B cell (primary cell): ENCODE measurements at regions not wholly inside any gene's neighbourhood (a gene's known extent, or its start where the extent isn't known, plus 50 kb on each side); places are given as distances from the start of the nearest gene placed in this dataset.

Experiments
- ATAC-seq: fragments of 200-7000 bp; cut with Tn5 transposase; one replicate; pipeline ENCODE4 v1.10.0; 2021; ENCODE audit warnings: low read depth, mild to moderate bottlenecking, moderate number of reproducible peaks, moderate library complexity
- CTCF ChIA-PET: fragments of 350-600 bp; sonication (Branson Sonifier 250); formaldehyde crosslinking; loops from one replicate; lab custom pipeline; 2021; ENCODE audit warnings: antibody characterized with exemption, inconsistent platforms; lab: Charles Lee
- POLR2A ChIA-PET: fragments of 350-600 bp; sonication (Branson Sonifier 250); formaldehyde crosslinking; loops from one replicate; lab custom pipeline; 2021; ENCODE audit warnings: antibody characterized with exemption; lab: Charles Lee
- DNase-seq: peaks from one replicate; pipeline ENCODE4 v3.0.0; 2013
- H2AFZ ChIP-seq: 2 replicates; pipeline ENCODE4 v1.6.1; 2012; ENCODE audit warnings: mild to moderate bottlenecking, low read depth, low read length; ENCODE audit not compliant: insufficient read depth, poor library complexity, severe bottlenecking
- H3K27ac ChIP-seq, 2 donors: 1 replicate in 1 of 2; 2 replicates in 1 of 2; pipeline ENCODE4 v1.5.1; 2012 to 2013; ENCODE audit warnings: low read length in 2 of 2, mild to moderate bottlenecking in 2 of 2, moderate library complexity in 1 of 2
- H3K27me3 ChIP-seq, 4 experiments: fragments of 200-600 bp in 1 of 4; sonication (generic) in 1 of 4; replicated peaks in 1 of 4; 1 replicate in 2 of 4; 2 replicates in 2 of 4; pipeline versions ENCODE4 v1.6.1 to v1.7.0; 2013 to 2016; ENCODE audit warnings: low read length in 3 of 4, mild to moderate bottlenecking in 2 of 4, mixed read lengths in 1 of 4, moderate library complexity in 1 of 4; ENCODE audit not compliant: insufficient read depth in 4 of 4, control insufficient read depth in 3 of 4; ENCODE audit errors: control extremely low read depth in 1 of 4
- H3K36me3 ChIP-seq, 2 experiments: replicated peaks in 1 of 2; 1 replicate in 1 of 2; 2 replicates in 1 of 2; pipeline versions ENCODE4 v1.6.1 to v1.7.1; 2013; ENCODE audit warnings: low read length in 1 of 2; ENCODE audit not compliant: insufficient read depth in 2 of 2, control insufficient read depth in 1 of 2; ENCODE audit errors: control extremely low read depth in 1 of 2, extremely low read depth in 1 of 2
- H3K4me1 ChIP-seq, 2 donors: fragments of 200-600 bp in 1 of 2; sonication (generic) in 1 of 2; 1 replicate in 1 of 2; 2 replicates in 1 of 2; pipeline versions ENCODE4 v1.5.1 to v1.6.1; 2013 to 2017; ENCODE audit warnings: low read length in 2 of 2; ENCODE audit not compliant: control insufficient read depth in 2 of 2, insufficient read depth in 2 of 2
- H3K4me2 ChIP-seq: replicated peaks from 2 replicates; pipeline ENCODE3; 2012; ENCODE audit warnings: mild to moderate bottlenecking, low read depth, low read length; ENCODE audit not compliant: poor library complexity, severe bottlenecking
- H3K4me3 ChIP-seq, 5 experiments: fragments of 200-600 bp in 1 of 5; sonication (generic) in 1 of 5; 1 replicate in 3 of 5; 2 replicates in 2 of 5; pipeline versions ENCODE4 v1.5.1 to v1.7.0; 2011 to 2016; ENCODE audit warnings: low read length in 4 of 5, mild to moderate bottlenecking in 4 of 5, low read depth in 2 of 5, control low read depth in 1 of 5, moderate library complexity in 1 of 5; ENCODE audit not compliant: insufficient read depth in 1 of 5; ENCODE audit errors: control extremely low read depth in 1 of 5, extremely low read depth in 1 of 5
- H3K79me2 ChIP-seq: fragments of 200-600 bp; sonication (generic); one replicate; pipeline ENCODE4 v1.6.0; 2016; ENCODE audit warnings: low read length; ENCODE audit not compliant: control insufficient read depth, insufficient read depth
- H3K9ac ChIP-seq: fragments of 200-600 bp; sonication (generic); 2 replicates; pipeline ENCODE4 v1.6.1; 2017; ENCODE audit warnings: mild to moderate bottlenecking, low read length, moderate library complexity
- H3K9me3 ChIP-seq, 3 donors: one replicate each; pipeline versions ENCODE4 v1.6.1 to v1.7.1; 2013; ENCODE audit warnings: low read length in 2 of 3; ENCODE audit not compliant: control insufficient read depth in 2 of 3, insufficient read depth in 1 of 3; ENCODE audit errors: control extremely low read depth in 1 of 3
- H4K20me1 ChIP-seq: 2 replicates; pipeline ENCODE4 v1.6.0; 2012; ENCODE audit warnings: mild to moderate bottlenecking, low read length; ENCODE audit not compliant: insufficient read depth, control insufficient read depth, poor library complexity, severe bottlenecking
- H3K27ac Mint-ChIP-seq: one replicate; pipeline ENCODE4 v1.8.0; 2021; ENCODE audit warnings: mixed read lengths
- H3K27me3 Mint-ChIP-seq: one replicate; pipeline ENCODE4 v1.8.0; 2021; ENCODE audit warnings: mixed read lengths
- H3K4me1 Mint-ChIP-seq: one replicate; pipeline ENCODE4 v1.8.0; 2021; ENCODE audit warnings: mixed read lengths
- H3K4me3 Mint-ChIP-seq: one replicate; pipeline ENCODE4 v1.8.0; 2021; ENCODE audit warnings: mixed read lengths
- H3K9me3 Mint-ChIP-seq: one replicate; pipeline ENCODE4 v1.8.0; 2022; ENCODE audit warnings: mixed read lengths; ENCODE audit not compliant: insufficient read depth
- EZH2 ChIP-seq: IDR thresholded peaks from 2 replicates; pipeline ENCODE4 v1.6.1; 2012; ENCODE audit warnings: borderline replicate concordance, low read depth, mild to moderate bottlenecking, moderate library complexity, low read length; ENCODE audit not compliant: insufficient read depth, poor library complexity, severe bottlenecking
- WGBS: methylation state at CpG from one replicate; pipeline ENCODE4 v1.1.5; 2013; ENCODE audit warnings: missing lambda C conversion rate; ENCODE audit not compliant: insufficient coverage; 5-methylcytosine and 5-hydroxymethylcytosine counted together
- intact Hi-C: fragments of 100-400 bp; cut with micrococcal nuclease; formaldehyde crosslinking; loops from one replicate; pipeline ENCODE4 v1.10.0; 2022
- TF ChIP-seq, protein P1 (sequence below): fragments of 200-600 bp; IDR thresholded peaks from one replicate; pipeline ENCODE4 v1.8.0; 2022; ENCODE audit warnings: antibody characterized with exemption, mild to moderate bottlenecking

DNA sequence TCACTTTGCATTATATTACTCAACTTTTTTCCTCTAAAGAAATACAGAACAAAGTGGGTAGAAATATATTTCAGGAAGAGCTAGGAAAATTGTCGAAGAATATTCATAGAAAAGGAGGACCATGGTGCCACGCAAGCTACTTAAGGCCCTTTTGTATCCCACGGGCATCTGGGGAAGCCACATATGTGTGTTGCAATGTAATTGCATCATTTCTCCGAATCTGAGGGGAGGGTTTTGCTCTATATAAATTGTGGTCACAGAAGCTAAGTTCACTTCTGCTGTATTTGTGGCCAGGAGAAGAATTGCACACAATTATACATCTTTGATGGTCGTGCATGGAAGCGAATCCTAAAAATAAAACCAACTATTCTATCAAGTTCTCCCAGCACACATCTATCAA, 360.3 kb downstream of the IRS1 start:
- DNase-seq = no peak
- Mint-ChIP-seq H3K27ac (no peak overlapping the region), H3K27me3 (peaks cover 25% of the 10 kb centered on the region), H3K9me3 (peaks cover 4% of the 10 kb centered on the region), H3K4me1 (no peaks in the 10 kb centered on the region), H3K4me3 (no peak overlapping the region)
- intact Hi-C loops = no loop called here
- H3K27ac ChIP-seq = no peak overlapping the region
- H3K9me3 ChIP-seq = no peaks in the 10 kb centered on the region
- H3K9ac ChIP-seq = no peak overlapping the region
- H3K4me2 ChIP-seq = no peak overlapping the region
- no peak overlapping the region for H2AFZ ChIP-seq
- no peaks in the 10 kb centered on the region for H4K20me1 ChIP-seq
- H3K79me2 ChIP-seq = no peaks in the 10 kb centered on the region
- ATAC-seq = no peak
- no peaks in the 10 kb centered on the region for H3K4me1 ChIP-seq
- H3K36me3 ChIP-seq = no peaks in the 10 kb centered on the region
- no peak overlapping the region for H3K4me3 ChIP-seq
- H3K27me3 ChIP-seq = peaks cover 0 to 3% (median 0%) of the 10 kb centered on the region in 4 experiments
- ChIA-PET CTCF (no interaction called here), POLR2A (no interaction called here)
- WGBS = 100% methylated on average over 1 of the region's 6 CpGs
- TF ChIP-seq, protein P1, sequence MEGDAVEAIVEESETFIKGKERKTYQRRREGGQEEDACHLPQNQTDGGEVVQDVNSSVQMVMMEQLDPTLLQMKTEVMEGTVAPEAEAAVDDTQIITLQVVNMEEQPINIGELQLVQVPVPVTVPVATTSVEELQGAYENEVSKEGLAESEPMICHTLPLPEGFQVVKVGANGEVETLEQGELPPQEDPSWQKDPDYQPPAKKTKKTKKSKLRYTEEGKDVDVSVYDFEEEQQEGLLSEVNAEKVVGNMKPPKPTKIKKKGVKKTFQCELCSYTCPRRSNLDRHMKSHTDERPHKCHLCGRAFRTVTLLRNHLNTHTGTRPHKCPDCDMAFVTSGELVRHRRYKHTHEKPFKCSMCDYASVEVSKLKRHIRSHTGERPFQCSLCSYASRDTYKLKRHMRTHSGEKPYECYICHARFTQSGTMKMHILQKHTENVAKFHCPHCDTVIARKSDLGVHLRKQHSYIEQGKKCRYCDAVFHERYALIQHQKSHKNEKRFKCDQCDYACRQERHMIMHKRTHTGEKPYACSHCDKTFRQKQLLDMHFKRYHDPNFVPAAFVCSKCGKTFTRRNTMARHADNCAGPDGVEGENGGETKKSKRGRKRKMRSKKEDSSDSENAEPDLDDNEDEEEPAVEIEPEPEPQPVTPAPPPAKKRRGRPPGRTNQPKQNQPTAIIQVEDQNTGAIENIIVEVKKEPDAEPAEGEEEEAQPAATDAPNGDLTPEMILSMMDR = no peak
- no peak for TF ChIP-seq EZH2

DNA sequence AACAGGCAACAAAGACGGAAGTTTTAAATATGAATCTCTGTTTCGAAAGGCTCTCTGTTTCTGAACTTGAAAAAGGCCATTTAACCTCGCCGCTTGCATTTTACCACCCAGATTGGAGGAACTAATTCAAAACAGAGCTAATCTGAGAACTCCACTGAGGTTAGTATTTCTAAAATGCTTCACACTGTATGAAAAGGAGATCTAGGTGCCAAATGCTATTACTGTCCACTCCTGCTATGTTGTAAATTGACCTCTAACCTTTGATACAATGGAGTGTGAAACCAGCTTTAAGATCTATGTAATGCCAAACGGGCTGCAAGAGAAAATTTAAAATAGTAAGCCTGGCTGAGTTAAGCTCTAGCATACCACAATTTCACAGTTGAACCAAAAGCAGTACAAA, 364.5 kb downstream of the IRS1 start:
- CTCF ChIA-PET = no interaction called here

More for the DNA sequence above, 364.5 kb downstream of the IRS1 start:
- Mint-ChIP-seq H3K4me3 (no peak overlapping the region), H3K9me3 (peaks cover 4% of the 10 kb centered on the region), H3K27ac (no peak overlapping the region), H3K4me1 (no peaks in the 10 kb centered on the region), H3K27me3 (peaks cover 34% of the 10 kb centered on the region)
- TF ChIP-seq EZH2 = no peak
- TF ChIP-seq, protein P1 = no peak
- no peak overlapping the region for H3K27ac ChIP-seq
- H4K20me1 ChIP-seq = no peaks in the 10 kb centered on the region
- no peak for DNase-seq
- H3K4me3 ChIP-seq = no peak overlapping the region
- H3K9me3 ChIP-seq = no peaks in the 10 kb centered on the region
- H2AFZ ChIP-seq = no peak overlapping the region
- no peak overlapping the region for H3K4me2 ChIP-seq
- H3K79me2 ChIP-seq = no peaks in the 10 kb centered on the region
- POLR2A ChIA-PET = no interaction called here
- H3K36me3 ChIP-seq = no peaks in the 10 kb centered on the region
- intact Hi-C loops = no loop called here
- no peak overlapping the region for H3K9ac ChIP-seq
- no peak for ATAC-seq
- H3K4me1 ChIP-seq = no peaks in the 10 kb centered on the region
- peaks cover 0 to 3% (median 0%) of the 10 kb centered on the region in 4 experiments for H3K27me3 ChIP-seq
- WGBS = 100% methylated on average over 4 of the region's 5 CpGs
